GM12873 (cell line): ENCODE measurements at regions not wholly inside any gene's neighbourhood (a gene's known extent, or its start where the extent isn't known, plus 50 kb on each side); places are given as distances from the start of the nearest gene placed in this dataset.

Experiments used
- CTCF ChIP-seq: IDR thresholded peaks from 2 replicates; pipeline ENCODE4 v1.5.1; 2012; ENCODE audit warnings: low read depth, mild to moderate bottlenecking, moderate library complexity, low read length, control low read depth; ENCODE audit not compliant: insufficient read depth; ENCODE audit errors: missing control alignments

DNA sequence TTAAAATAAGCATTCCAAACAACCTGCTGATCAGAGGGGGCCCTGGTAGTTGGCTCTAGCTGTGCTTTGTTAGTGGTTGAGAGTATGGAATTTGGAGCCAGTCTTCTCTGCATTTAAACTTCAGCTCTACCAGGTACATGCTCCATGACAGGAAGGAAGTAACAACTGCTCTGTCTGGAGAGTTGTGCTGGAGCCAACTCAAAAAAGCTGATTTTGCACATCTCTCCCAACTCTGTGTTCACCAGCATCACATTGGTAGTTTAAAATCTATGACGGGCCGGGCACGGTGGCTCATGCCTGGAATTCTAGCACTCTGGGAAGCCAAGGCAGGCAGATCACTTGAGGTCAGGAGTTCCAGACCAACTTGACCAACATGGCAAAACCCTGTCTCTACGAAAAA, 68.8 kb upstream of the BMP2 start:
- TF ChIP-seq CTCF, result no peak

DNA sequence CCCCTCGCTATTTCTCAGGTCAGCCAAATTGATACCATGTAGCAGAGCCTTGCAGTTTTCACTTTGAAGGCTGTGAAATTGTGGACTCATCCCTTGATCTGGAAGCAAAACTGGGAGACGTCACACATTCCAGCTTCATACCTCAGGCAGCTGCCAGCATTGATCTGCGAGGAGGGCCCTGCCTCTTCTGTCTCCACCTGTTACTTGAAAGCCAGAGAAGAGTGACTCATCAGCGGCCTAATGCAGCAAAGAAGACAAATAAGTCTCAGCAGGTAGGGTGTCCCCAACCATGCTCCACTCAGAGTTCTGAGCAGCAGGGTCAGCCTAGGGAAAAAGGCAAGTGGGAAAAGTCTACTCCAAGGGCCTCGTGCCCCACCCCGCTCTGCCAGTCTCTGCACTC, 69.4 kb upstream of the BMP2 start:
- no peak for TF ChIP-seq CTCF

GRCh38 chr20:6697228-6697972, 70.1 kb upstream of the BMP2 start:
- no peak for TF ChIP-seq CTCF

GRCh38 chr20:6696001-6696400, 71.5 kb upstream of the BMP2 start:
- TF ChIP-seq CTCF, result no peak

GRCh38 chr20:6693178-6693807, 74.2 kb upstream of the BMP2 start:
- TF ChIP-seq CTCF, result no peak

GRCh38 chr20:6692566-6693173, 74.8 kb upstream of the BMP2 start:
- TF ChIP-seq CTCF, result no peak

- TF ChIP-seq CTCF, result no peak
Observed at GRCh38 chr20:6691516-6691915, 76.0 kb upstream of the BMP2 start.
